B cell (primary cell): ENCODE measurements at regions not wholly inside any gene's neighbourhood (a gene's known extent, or its start where the extent isn't known, plus 50 kb on each side); places are given as distances from the start of the nearest gene placed in this dataset.

Source experiments
- ATAC-seq: fragments of 200-7000 bp; cut with Tn5 transposase; one replicate; pipeline ENCODE4 v1.10.0; 2021; ENCODE audit warnings: low read depth, mild to moderate bottlenecking, moderate number of reproducible peaks, moderate library complexity
- CTCF ChIA-PET: fragments of 350-600 bp; sonication (Branson Sonifier 250); formaldehyde crosslinking; loops from one replicate; lab custom pipeline; 2021; ENCODE audit warnings: antibody characterized with exemption, inconsistent platforms; lab: Charles Lee
- POLR2A ChIA-PET: fragments of 350-600 bp; sonication (Branson Sonifier 250); formaldehyde crosslinking; loops from one replicate; lab custom pipeline; 2021; ENCODE audit warnings: antibody characterized with exemption; lab: Charles Lee
- DNase-seq: peaks from one replicate; pipeline ENCODE4 v3.0.0; 2013
- H2AFZ ChIP-seq: 2 replicates; pipeline ENCODE4 v1.6.1; 2012; ENCODE audit warnings: mild to moderate bottlenecking, low read depth, low read length; ENCODE audit not compliant: insufficient read depth, poor library complexity, severe bottlenecking
- H3K27ac ChIP-seq, 2 donors: 1 replicate in 1 of 2; 2 replicates in 1 of 2; pipeline ENCODE4 v1.5.1; 2012 to 2013; ENCODE audit warnings: low read length in 2 of 2, mild to moderate bottlenecking in 2 of 2, moderate library complexity in 1 of 2
- H3K27me3 ChIP-seq, 4 experiments: fragments of 200-600 bp in 1 of 4; sonication (generic) in 1 of 4; replicated peaks in 1 of 4; 1 replicate in 2 of 4; 2 replicates in 2 of 4; pipeline versions ENCODE4 v1.6.1 to v1.7.0; 2013 to 2016; ENCODE audit warnings: low read length in 3 of 4, mild to moderate bottlenecking in 2 of 4, mixed read lengths in 1 of 4, moderate library complexity in 1 of 4; ENCODE audit not compliant: insufficient read depth in 4 of 4, control insufficient read depth in 3 of 4; ENCODE audit errors: control extremely low read depth in 1 of 4
- H3K36me3 ChIP-seq, 2 experiments: replicated peaks in 1 of 2; 1 replicate in 1 of 2; 2 replicates in 1 of 2; pipeline versions ENCODE4 v1.6.1 to v1.7.1; 2013; ENCODE audit warnings: low read length in 1 of 2; ENCODE audit not compliant: insufficient read depth in 2 of 2, control insufficient read depth in 1 of 2; ENCODE audit errors: control extremely low read depth in 1 of 2, extremely low read depth in 1 of 2
- H3K4me1 ChIP-seq, 2 donors: fragments of 200-600 bp in 1 of 2; sonication (generic) in 1 of 2; 1 replicate in 1 of 2; 2 replicates in 1 of 2; pipeline versions ENCODE4 v1.5.1 to v1.6.1; 2013 to 2017; ENCODE audit warnings: low read length in 2 of 2; ENCODE audit not compliant: control insufficient read depth in 2 of 2, insufficient read depth in 2 of 2
- H3K4me2 ChIP-seq: replicated peaks from 2 replicates; pipeline ENCODE3; 2012; ENCODE audit warnings: mild to moderate bottlenecking, low read depth, low read length; ENCODE audit not compliant: poor library complexity, severe bottlenecking
- H3K4me3 ChIP-seq, 5 experiments: fragments of 200-600 bp in 1 of 5; sonication (generic) in 1 of 5; 1 replicate in 3 of 5; 2 replicates in 2 of 5; pipeline versions ENCODE4 v1.5.1 to v1.7.0; 2011 to 2016; ENCODE audit warnings: low read length in 4 of 5, mild to moderate bottlenecking in 4 of 5, low read depth in 2 of 5, control low read depth in 1 of 5, moderate library complexity in 1 of 5; ENCODE audit not compliant: insufficient read depth in 1 of 5; ENCODE audit errors: control extremely low read depth in 1 of 5, extremely low read depth in 1 of 5
- H3K79me2 ChIP-seq: fragments of 200-600 bp; sonication (generic); one replicate; pipeline ENCODE4 v1.6.0; 2016; ENCODE audit warnings: low read length; ENCODE audit not compliant: control insufficient read depth, insufficient read depth
- H3K9ac ChIP-seq: fragments of 200-600 bp; sonication (generic); 2 replicates; pipeline ENCODE4 v1.6.1; 2017; ENCODE audit warnings: mild to moderate bottlenecking, low read length, moderate library complexity
- H3K9me3 ChIP-seq, 3 donors: one replicate each; pipeline versions ENCODE4 v1.6.1 to v1.7.1; 2013; ENCODE audit warnings: low read length in 2 of 3; ENCODE audit not compliant: control insufficient read depth in 2 of 3, insufficient read depth in 1 of 3; ENCODE audit errors: control extremely low read depth in 1 of 3
- H4K20me1 ChIP-seq: 2 replicates; pipeline ENCODE4 v1.6.0; 2012; ENCODE audit warnings: mild to moderate bottlenecking, low read length; ENCODE audit not compliant: insufficient read depth, control insufficient read depth, poor library complexity, severe bottlenecking
- H3K27ac Mint-ChIP-seq: one replicate; pipeline ENCODE4 v1.8.0; 2021; ENCODE audit warnings: mixed read lengths
- H3K27me3 Mint-ChIP-seq: one replicate; pipeline ENCODE4 v1.8.0; 2021; ENCODE audit warnings: mixed read lengths
- H3K4me1 Mint-ChIP-seq: one replicate; pipeline ENCODE4 v1.8.0; 2021; ENCODE audit warnings: mixed read lengths
- H3K4me3 Mint-ChIP-seq: one replicate; pipeline ENCODE4 v1.8.0; 2021; ENCODE audit warnings: mixed read lengths
- H3K9me3 Mint-ChIP-seq: one replicate; pipeline ENCODE4 v1.8.0; 2022; ENCODE audit warnings: mixed read lengths; ENCODE audit not compliant: insufficient read depth
- EZH2 ChIP-seq: IDR thresholded peaks from 2 replicates; pipeline ENCODE4 v1.6.1; 2012; ENCODE audit warnings: borderline replicate concordance, low read depth, mild to moderate bottlenecking, moderate library complexity, low read length; ENCODE audit not compliant: insufficient read depth, poor library complexity, severe bottlenecking
- WGBS: methylation state at CpG from one replicate; pipeline ENCODE4 v1.1.5; 2013; ENCODE audit warnings: missing lambda C conversion rate; ENCODE audit not compliant: insufficient coverage; 5-methylcytosine and 5-hydroxymethylcytosine counted together
- intact Hi-C: fragments of 100-400 bp; cut with micrococcal nuclease; formaldehyde crosslinking; loops from one replicate; pipeline ENCODE4 v1.10.0; 2022
- TF ChIP-seq, protein P1 (sequence below): fragments of 200-600 bp; IDR thresholded peaks from one replicate; pipeline ENCODE4 v1.8.0; 2022; ENCODE audit warnings: antibody characterized with exemption, mild to moderate bottlenecking

DNA sequence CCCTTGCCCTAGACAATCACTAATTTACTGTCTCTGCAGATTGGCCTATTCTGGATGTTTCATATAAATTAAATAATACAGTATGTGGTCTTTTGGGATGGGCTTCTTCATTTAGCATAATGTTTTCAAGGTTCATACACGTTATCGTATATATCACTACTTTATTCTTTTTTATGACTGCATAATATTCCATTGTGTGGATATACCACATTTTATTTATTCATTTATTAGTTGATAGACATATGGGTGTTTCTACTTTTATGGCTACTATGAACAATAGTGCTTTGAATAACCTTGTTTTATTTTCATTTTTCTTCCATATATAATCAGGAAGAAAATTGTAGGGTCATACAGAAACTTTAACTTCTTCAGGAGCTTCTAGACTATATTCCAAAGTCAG lies 108.5 kb upstream of the PAPPA start:
- CTCF ChIA-PET, result no interaction called here
- POLR2A ChIA-PET, result no interaction called here
- no peaks in the 10 kb centered on the region for H3K36me3 ChIP-seq
- WGBS, result no CpG with 5 or more reads among the region's 2 CpGs
- no peaks in the 10 kb centered on the region for H3K27me3 ChIP-seq
- Mint-ChIP-seq H3K9me3 (peaks cover 4% of the 10 kb centered on the region), H3K27me3 (no peaks in the 10 kb centered on the region), H3K27ac (no peak overlapping the region), H3K4me1 (no peaks in the 10 kb centered on the region), H3K4me3 (no peak overlapping the region)
- intact Hi-C loops, result no loop called here
- no peak overlapping the region for H3K27ac ChIP-seq
- no peak for DNase-seq
- no peaks in the 10 kb centered on the region for H3K79me2 ChIP-seq
- H4K20me1 ChIP-seq, result no peaks in the 10 kb centered on the region
- H3K9ac ChIP-seq, result no peak overlapping the region
- H2AFZ ChIP-seq, result no peak overlapping the region
- H3K4me1 ChIP-seq, result no peaks in the 10 kb centered on the region
- no peak for ATAC-seq
- H3K4me3 ChIP-seq, result no peak overlapping the region
- H3K4me2 ChIP-seq, result no peak overlapping the region
- TF ChIP-seq EZH2, result no peak
- TF ChIP-seq, protein P1, sequence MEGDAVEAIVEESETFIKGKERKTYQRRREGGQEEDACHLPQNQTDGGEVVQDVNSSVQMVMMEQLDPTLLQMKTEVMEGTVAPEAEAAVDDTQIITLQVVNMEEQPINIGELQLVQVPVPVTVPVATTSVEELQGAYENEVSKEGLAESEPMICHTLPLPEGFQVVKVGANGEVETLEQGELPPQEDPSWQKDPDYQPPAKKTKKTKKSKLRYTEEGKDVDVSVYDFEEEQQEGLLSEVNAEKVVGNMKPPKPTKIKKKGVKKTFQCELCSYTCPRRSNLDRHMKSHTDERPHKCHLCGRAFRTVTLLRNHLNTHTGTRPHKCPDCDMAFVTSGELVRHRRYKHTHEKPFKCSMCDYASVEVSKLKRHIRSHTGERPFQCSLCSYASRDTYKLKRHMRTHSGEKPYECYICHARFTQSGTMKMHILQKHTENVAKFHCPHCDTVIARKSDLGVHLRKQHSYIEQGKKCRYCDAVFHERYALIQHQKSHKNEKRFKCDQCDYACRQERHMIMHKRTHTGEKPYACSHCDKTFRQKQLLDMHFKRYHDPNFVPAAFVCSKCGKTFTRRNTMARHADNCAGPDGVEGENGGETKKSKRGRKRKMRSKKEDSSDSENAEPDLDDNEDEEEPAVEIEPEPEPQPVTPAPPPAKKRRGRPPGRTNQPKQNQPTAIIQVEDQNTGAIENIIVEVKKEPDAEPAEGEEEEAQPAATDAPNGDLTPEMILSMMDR, result no peak
- H3K9me3 ChIP-seq, result peaks cover 0 to 3% (median 0%) of the 10 kb centered on the region in 3 donors

DNA sequence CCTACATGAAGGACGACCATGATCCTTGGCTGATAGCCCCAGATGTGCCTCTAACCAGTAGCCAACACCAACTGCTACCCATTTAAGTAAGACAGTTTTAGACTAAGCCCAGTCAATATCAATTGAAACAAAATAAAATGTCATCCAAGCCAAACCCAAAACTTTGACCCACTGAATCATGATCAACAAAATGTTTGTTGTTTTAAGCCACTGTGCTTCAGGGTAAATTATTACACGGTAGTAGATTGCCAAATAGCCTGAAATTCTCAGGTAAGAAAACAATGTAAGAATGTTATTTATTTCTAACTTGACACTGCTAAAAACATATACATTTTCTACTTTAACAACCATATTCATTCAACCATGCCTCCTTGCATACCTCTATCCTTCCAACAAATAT lies 105.5 kb upstream of the PAPPA start:
- intact Hi-C loops, result no loop called here
- H3K4me3 ChIP-seq, result no peak overlapping the region
- TF ChIP-seq, protein P1, result no peak
- TF ChIP-seq EZH2, result no peak
- no peak for DNase-seq
- H3K27me3 ChIP-seq, result no peaks in the 10 kb centered on the region
- H3K27ac Mint-ChIP-seq, result no peak overlapping the region
- no peaks in the 10 kb centered on the region for H3K4me1 ChIP-seq
- no peaks in the 10 kb centered on the region for H3K27me3 Mint-ChIP-seq
- ATAC-seq, result no peak
- H2AFZ ChIP-seq, result no peak overlapping the region
- H3K79me2 ChIP-seq, result no peaks in the 10 kb centered on the region
- no peaks in the 10 kb centered on the region for H3K36me3 ChIP-seq
- H3K4me2 ChIP-seq, result no peak overlapping the region
- 73% methylated on average over 1 of the region's 2 CpGs for WGBS
- H3K9ac ChIP-seq, result no peak overlapping the region
- H3K27ac ChIP-seq, result no peak overlapping the region
- no peak overlapping the region for H3K4me3 Mint-ChIP-seq
- H3K9me3 ChIP-seq, result peaks cover 0 to 3% (median 0%) of the 10 kb centered on the region in 3 donors
- H3K9me3 Mint-ChIP-seq, result peaks cover 4% of the 10 kb centered on the region
- no peaks in the 10 kb centered on the region for H3K4me1 Mint-ChIP-seq
- no peaks in the 10 kb centered on the region for H4K20me1 ChIP-seq
- POLR2A ChIA-PET, result no interaction called here
- CTCF ChIA-PET, result no interaction called here
